Left forelimb (tissue), 1 donor: ENCODE measurements at regions not wholly inside any gene's neighbourhood (a gene's known extent, or its start where the extent isn't known, plus 50 kb on each side); places are given as distances from the start of the nearest gene placed in this dataset.

ENCODE experiments used
- DNase-seq: peaks from one replicate; pipeline ENCODE4 v3.0.0-alpha.2; 2018; ENCODE audit warnings: low spot score

DNA sequence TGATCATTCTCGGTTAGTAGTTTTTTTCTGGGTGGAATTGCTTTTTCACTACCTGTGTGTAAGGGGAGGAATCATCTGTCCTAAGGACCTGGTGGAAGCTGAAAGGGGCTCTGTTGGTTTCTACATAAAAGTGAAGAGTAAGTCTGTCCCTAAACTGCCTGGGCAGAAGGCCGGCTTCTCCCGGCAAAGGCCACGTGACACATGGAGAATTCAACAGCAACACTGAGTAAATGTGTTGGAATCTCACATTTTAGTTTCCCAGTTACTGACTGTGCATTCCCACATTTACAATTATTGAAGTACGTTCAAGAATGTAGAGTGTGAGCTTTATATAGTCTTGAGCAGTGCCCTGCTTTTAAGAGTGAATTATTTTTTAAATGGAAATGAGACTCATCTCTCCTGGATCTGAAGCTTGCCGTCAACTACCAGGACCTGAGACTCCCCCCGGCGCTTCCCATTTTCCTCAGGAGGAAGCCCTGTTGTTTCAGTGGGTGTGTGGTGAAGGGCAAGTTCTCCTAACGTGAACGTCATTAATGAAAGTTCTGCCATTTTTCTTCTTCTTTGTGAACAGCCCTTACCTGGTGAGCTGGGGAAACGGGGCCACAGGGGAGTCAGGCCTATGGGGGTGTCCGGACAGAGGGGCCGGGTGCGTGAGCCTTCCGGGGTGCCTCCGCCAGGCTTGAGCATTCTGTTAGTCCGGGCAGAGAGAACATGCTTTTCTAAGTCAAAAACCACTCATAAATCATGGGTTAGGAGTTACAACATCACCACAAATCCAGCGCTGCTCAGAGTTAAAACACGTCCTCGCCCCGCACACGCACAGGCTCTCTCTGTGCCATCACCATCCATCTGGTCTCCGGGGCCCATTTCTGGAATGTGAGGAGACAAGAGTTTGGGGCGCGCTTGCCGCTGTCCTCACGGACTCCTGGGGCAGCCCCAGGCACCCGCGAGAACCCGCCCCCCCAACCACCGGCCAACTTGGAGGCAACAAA, 56.6 kb upstream of the SMOC2 start:
- no peak for DNase-seq

DNA sequence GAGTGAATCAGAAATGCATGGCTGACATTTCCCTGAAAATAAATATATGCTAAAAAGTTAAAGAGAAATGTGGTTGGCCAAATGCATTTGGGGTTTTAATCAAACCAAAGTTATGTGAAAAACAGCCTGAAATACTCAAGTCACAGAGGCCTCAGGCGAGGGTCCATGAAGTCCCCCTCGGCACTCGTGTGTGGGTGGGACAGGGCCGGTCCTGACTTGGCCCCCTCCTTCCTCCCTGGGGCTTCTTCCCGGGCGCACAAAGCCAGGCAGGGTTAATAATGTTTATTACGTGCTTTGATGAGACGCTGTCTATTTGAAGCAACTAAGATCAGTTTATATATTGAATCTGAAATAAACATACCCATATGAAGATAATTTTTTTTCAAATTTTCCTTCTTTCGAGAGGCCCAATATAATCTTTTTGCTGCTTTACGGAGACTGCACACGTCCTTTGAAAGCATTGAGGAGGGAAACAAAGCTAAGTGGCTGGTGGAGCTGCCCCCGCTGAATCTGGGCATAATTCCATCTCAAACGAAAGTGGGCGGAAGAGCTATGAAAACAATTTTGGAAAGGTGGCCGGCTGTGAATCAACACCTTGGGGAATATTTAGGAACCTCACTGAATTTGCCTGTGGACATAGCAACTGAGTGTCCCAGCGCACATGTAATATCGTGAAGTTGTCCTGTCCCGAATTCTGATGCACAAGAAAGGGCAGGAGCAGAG, 55.8 kb upstream of the SMOC2 start:
- no peak for DNase-seq

DNA sequence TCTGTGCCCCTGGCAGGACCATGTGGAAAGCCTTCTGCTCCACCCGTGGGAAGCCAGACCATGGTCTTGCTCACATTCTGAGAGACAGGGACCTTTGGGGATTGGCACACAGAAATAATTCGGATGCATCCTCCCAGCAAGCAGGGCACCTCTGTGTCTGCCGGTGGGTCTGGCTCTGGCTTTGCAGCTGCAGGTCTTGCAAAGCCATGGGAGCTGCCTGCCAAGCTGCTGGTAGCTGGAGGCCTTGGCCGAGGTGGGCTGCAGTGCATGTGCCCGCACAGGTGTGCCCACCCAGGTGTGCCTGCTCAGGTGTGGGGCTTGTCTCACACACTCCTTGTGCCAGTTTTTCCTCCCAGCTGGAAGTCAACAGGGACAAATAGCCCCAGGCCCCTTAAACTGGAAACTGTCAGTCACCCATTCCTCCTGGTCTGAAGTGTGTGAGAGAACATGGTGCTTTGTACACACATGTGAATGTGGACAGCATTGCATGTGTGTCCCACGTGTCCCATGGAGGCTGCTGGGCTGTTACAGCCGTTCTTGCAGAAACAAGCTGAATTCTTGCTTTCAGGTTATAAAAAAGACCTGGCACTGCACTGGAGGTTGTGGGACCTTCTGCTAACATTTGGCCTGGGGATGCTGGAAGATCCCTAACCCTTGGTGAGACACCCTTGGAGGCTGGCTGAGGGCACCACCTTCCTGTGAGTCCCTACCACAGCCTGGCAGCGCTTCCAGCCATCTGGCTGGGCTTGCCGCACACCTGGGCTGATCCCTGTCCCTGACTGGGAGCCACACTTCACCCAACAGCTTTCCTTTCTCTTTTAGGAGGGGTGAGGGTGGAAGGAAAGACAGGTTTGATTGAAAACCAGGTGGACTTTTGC, 54.9 kb upstream of the SMOC2 start:
- no peak for DNase-seq

DNA sequence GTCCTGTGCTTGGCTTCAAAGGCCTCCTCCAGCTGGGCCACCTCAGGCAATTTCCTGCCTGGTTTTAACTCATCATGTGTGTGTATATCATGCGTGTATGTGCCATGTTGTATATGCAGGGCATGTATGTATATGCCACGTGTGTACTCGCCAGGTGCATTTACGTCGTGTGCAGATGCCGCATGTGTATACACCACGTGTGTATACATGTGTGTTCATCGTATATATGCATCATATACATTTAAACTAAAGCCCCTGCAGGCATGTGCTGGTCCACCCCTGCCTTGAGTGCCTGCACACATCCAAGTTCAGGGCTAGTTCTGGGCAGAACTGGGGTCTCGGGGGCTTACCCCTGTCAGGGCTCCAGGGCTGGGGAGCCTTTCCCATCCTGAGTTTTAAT, 54.0 kb upstream of the SMOC2 start:
- DNase-seq: no peak

DNA sequence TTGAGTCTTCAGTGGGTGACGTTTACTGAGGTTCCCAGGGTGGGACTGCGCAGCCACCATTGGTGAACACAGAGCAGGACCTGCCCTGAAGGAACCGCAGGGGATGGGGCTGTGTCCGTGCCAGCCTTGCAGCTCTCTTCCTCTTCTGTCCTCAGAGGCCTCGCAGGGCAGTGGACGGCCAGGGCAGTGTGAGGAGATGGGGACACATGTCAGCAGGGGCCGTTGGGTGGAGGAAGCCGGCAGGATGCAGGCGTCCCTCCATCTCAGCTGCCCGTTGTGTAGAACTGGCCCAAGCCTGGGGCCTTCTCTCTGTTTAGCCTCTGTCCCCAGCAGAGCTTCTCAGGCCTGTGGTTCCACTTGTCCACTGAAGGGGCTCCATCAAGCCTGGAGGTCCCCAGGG, 53.6 kb upstream of the SMOC2 start:
- DNase-seq: no peak

DNA sequence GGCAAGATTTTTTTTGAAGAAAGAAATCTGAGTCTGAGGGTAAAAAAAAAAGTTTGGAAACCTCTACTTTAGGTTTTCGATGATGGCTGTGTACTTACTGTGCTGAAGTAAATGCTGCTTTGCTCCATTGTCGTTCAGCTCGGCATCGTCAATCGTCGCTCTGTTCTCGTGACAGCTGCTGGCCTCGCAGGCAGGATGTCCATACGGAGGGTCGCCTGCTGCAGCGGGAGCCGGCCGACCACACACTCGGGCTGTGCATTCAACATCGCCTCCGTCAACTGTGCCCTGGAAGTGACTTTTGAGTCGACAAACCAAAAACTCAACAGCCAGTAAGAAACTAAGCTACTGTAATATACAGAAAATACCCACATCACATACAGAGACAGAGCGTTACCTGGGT, 53.1 kb upstream of the SMOC2 start:
- no peak for DNase-seq

DNA sequence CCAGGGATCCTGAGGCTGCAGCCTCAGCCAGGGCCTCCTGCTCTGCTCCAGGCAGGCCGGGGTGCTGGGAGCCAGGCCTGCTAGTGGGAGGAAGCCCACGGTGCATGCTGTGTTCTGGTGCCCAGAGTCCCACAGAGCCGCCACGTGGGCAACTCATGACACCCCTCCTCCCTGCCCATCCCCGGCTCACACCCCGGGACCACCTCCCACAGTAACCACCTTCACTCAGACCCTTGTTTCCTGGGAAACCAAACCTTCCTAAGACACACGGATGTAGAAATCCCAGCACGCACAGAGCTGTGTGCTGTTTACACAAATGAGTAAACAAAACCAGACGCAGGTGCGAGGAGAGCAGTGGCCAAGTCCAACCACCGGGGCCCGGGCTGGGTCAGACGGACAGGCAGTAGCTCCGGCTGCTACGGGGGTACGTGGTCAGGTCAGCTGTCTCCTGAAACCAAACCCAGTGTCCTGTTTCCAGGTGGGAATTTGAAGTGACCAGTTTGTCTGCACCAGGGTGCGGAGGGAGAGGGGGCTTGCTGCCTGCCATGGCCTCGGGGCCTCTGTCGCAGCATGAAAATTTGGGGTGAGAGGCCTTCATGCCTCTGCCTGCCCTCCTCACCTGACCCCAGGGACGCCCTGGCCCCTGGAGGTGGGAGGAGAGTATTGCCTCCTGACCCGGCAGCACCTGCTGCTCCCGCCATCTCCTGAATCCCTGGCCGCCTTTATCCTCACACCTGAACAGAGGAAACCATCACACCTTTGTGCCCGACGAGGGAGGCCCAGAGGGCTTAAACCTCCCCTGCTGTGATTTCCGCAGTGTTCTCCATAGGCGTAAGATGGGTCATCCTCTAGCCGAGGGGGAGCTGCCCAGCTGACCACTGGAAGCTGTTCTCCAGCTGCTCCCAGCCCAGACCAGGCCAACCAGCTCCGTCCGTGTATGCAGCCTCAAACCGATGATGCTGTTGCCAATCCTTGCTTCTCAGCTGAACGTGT, 52.0 kb upstream of the SMOC2 start:
- no peak for DNase-seq

DNA sequence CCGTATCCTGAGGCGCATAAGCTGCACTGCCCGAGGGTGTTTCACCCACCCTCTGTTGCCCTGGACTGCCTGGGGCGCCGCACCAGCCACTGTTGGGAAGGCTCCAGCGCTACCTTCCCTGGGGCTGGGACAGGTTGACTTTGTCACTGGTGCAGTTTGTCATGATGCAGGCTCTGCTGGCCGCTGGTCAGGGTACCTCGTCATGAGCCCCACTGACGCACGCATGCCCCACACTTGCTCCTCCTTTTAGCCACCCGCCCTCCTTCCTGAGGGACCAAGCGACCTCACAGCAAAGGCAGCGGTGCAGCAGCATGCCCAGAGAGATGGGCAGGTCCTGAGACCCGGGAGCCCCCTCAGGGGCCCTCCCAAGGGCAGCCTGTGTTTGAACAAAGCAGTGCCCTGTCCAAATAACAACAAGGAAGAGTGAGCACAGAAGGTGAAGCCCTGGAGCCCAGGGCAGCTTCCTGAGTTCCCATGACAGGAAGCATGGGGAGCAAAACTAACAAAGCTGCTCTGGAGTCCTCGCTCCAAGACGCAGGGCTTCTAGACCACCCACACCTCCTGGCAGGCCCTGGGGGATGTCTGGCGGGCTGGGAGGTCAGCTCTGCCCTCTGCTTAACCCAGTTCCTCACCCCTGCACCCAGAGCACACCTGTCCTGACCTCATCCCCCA, 50.1 kb upstream of the SMOC2 start:
- no peak for DNase-seq
